ENCODE measurements at regions not wholly inside any gene's neighbourhood (a gene's known extent, or its start where the extent isn't known, plus 50 kb on each side); places are given as distances from the start of the nearest gene placed in this dataset.

DNA sequence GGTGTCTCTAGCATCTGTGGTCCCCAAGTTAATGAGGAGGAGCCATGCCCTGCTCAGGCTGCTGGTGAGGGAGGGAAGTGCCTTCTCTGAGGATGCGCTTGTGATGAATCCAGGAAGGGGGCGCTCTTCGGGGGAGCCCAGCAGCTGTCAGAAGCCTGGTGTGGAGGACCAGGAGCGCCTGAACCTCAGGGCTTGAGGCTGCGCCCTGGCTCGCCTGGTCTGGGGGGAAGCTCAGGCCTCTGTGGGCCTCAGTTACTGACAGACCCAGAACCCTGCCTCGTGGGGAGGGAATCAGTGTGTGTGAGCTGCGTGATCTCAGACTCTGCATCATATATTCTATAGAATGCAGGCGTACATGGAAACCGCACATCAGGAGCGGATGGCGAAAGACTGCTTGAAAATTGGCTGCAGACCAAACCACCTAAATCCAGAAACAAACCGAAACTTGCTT lies 126.1 kb downstream of the SEC14L1 start:
- Histone ChIP-seq H3K9ac (ENCODE audit: low read length) (no peak overlapping the region), H3K9me3 (ENCODE audit: low read length) (no peaks in the 10 kb centered on the region), H3K27me3 (ENCODE audit: control insufficient read depth in 1 of 2, insufficient read depth in 2 of 2, low read length in 2 of 2) (no peaks in the 10 kb centered on the region), H3K27ac (ENCODE audit: low read depth, low read length) (no peak overlapping the region), H3K4me3 (ENCODE audit: low read depth in 1 of 2, low read length in 2 of 2) (no peak overlapping the region), H3K36me3 (ENCODE audit: insufficient read depth, low read length) (no peaks in the 10 kb centered on the region), H3K4me1 (ENCODE audit: insufficient read depth, low read length) (no peaks in the 10 kb centered on the region)

DNA sequence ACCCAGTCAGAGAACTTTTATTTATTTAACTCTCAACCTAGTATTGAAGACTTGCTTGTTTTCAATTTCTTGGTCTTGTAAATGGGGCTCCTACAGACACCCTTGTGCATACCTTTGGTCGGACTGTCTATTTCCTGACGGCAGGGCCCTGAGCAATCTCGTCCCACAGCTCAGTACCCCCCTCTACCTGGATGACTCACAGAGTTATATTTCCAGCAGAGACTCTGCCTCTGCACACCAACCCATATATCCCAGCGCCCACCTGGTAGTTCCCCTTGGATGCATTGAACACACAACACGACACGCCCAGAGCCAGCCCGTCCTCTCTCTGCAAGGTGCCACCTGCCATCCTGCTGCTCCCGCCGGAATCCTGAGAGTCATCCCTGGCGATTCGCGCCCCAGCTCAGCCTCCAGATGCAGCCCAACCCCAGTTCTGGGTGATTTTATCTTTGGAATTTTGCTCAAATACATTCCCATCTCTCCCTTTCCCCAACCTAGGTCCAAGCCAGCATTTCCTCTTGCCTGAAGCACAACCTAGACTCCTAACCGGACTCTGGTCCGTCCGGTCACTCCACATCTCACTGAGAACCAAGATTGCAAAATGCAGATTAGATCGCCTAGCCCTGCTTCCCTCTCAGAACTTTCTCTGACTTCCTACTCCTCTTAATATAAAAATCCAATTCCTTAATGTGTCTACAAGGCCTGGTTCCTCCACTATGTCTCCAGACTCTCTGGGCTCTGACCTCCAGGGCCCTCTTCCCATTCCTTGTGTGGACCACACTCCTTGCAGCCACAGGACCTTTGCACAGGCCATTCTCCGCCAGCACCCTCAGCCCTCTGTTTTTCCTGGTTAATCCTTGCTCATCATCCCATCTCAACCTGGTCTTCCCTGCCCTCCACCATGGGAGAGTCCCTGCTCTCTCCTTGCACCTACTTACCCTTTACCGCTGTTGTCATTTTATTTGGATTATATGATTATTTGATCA lies 129.2 kb downstream of the SEC14L1 start:
- H3K4me3 ChIP-seq (ENCODE audit: low read depth in 1 of 2, low read length in 2 of 2): no peak overlapping the region
- H3K27ac ChIP-seq (ENCODE audit: low read depth, low read length): no peak overlapping the region
- no peaks in the 10 kb centered on the region for H3K4me1 ChIP-seq (ENCODE audit: insufficient read depth, low read length)
- H3K36me3 ChIP-seq (ENCODE audit: insufficient read depth, low read length): no peaks in the 10 kb centered on the region
- no peaks in the 10 kb centered on the region for H3K9me3 ChIP-seq (ENCODE audit: low read length)
- no peak overlapping the region for H3K9ac ChIP-seq (ENCODE audit: low read length)
- no peaks in the 10 kb centered on the region for H3K27me3 ChIP-seq (ENCODE audit: control insufficient read depth in 1 of 2, insufficient read depth in 2 of 2, low read length in 2 of 2)

DNA sequence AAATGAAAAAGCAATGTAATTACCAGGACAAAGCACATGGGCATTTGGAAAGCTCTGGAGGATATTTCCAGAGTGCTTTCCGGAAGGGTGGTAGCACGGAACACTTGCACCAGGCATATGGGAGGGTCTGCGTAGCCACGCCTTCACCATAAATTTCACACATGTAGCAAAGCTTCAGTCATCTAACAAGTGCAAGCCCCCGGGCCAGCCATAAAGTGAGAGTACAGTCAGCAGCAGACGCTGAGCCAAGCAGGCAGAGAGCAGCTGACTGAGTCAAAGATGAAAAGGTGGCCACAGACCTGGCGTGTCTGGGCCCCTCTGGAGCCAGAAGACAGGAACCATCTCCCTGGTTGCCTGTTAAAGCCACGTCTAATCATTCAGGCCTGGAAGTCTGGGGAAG lies 130.6 kb downstream of the SEC14L1 start:
- no peaks in the 10 kb centered on the region for H3K36me3 ChIP-seq (ENCODE audit: insufficient read depth, low read length)
- no peak overlapping the region for H3K9ac ChIP-seq (ENCODE audit: low read length)
- no peaks in the 10 kb centered on the region for H3K4me1 ChIP-seq (ENCODE audit: insufficient read depth, low read length)
- no peak overlapping the region for H3K27ac ChIP-seq (ENCODE audit: low read depth, low read length)
- no peak overlapping the region for H3K4me3 ChIP-seq (ENCODE audit: low read depth in 1 of 2, low read length in 2 of 2)
- no peaks in the 10 kb centered on the region for H3K27me3 ChIP-seq (ENCODE audit: control insufficient read depth in 1 of 2, insufficient read depth in 2 of 2, low read length in 2 of 2)
- H3K9me3 ChIP-seq (ENCODE audit: low read length): no peaks in the 10 kb centered on the region

DNA sequence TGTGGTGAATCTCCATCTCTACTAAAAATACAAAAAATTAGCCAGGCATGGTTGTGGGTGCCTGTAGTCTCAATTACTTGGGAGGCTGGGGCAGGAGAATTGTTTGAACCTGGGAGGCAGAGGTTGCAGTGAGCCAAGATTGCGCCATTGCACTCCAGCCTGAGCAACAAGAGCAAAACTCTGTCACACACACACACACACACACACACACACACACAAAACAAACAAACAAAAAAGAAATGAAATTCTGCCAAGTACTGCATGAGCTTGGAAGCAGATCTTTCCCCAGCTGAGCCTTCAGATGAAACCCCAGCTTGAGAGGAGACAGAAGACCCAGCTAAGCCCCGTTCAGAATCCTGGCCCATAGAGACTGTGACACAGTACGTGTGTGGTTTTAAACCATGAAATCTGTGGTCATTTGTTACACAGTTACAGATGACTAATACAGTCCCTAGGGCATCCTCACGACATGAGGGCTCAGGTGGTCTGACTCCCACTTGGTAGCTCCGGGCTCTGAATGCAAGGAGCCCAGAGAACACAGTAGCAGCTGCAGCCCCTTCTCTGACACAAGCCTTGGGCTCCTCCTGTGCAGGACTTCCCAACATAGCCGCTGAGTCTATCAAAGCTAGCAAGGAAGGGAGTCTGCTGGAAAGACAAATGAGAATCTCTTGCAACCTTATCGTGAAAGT lies 132.8 kb downstream of the SEC14L1 start:
- H3K9ac ChIP-seq (ENCODE audit: low read length): no peak overlapping the region
- H3K4me3 ChIP-seq (ENCODE audit: low read depth in 1 of 2, low read length in 2 of 2): no peak overlapping the region
- no peak overlapping the region for H3K27ac ChIP-seq (ENCODE audit: low read depth, low read length)
- no peaks in the 10 kb centered on the region for H3K4me1 ChIP-seq (ENCODE audit: insufficient read depth, low read length)
- H3K27me3 ChIP-seq (ENCODE audit: control insufficient read depth in 1 of 2, insufficient read depth in 2 of 2, low read length in 2 of 2): no peaks in the 10 kb centered on the region
- H3K36me3 ChIP-seq (ENCODE audit: insufficient read depth, low read length): no peaks in the 10 kb centered on the region
- no peaks in the 10 kb centered on the region for H3K9me3 ChIP-seq (ENCODE audit: low read length)

DNA sequence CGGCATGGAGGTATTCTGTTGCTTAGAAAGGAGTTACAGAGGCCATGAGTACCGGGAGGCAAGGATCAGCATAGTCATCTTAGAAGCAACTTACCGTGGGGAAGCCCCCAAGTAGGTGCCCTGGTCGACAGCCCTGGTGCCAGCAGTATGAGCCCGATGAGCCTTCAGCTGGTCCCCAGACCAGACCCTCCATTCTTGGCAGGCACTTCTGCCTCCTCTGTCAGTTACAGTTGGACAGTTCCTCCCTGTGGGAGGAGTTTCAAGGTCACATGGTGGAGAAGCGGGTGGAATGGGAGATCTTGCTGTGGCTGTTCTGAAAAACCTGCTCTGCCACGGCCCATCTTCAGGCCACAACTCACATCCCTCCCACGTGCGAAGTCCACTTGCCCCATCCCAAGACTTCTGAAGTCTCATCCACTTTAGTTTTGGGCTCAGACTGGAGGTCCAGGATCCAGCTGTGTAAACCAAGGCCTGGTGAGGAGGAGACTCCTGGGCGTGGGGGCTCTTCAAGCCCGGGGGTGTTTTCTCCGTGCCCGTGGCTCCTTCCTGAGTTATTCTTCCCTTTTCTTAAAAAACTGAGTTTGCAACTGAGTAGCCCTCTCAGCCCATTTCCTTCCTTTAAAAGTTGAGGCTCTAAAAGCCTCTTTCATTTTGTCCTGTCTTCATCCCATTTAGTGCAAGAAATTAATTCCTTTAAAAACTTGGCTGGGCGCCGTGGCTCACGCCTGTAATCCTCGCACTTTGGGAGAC lies 133.5 kb downstream of the SEC14L1 start:
- H3K27ac ChIP-seq (ENCODE audit: low read depth, low read length): no peak overlapping the region
- H3K36me3 ChIP-seq (ENCODE audit: insufficient read depth, low read length): no peaks in the 10 kb centered on the region
- H3K9me3 ChIP-seq (ENCODE audit: low read length): no peaks in the 10 kb centered on the region
- H3K4me3 ChIP-seq (ENCODE audit: low read depth in 1 of 2, low read length in 2 of 2): no peak overlapping the region
- H3K27me3 ChIP-seq (ENCODE audit: control insufficient read depth in 1 of 2, insufficient read depth in 2 of 2, low read length in 2 of 2): no peaks in the 10 kb centered on the region
- no peaks in the 10 kb centered on the region for H3K4me1 ChIP-seq (ENCODE audit: insufficient read depth, low read length)
- no peak overlapping the region for H3K9ac ChIP-seq (ENCODE audit: low read length)

DNA sequence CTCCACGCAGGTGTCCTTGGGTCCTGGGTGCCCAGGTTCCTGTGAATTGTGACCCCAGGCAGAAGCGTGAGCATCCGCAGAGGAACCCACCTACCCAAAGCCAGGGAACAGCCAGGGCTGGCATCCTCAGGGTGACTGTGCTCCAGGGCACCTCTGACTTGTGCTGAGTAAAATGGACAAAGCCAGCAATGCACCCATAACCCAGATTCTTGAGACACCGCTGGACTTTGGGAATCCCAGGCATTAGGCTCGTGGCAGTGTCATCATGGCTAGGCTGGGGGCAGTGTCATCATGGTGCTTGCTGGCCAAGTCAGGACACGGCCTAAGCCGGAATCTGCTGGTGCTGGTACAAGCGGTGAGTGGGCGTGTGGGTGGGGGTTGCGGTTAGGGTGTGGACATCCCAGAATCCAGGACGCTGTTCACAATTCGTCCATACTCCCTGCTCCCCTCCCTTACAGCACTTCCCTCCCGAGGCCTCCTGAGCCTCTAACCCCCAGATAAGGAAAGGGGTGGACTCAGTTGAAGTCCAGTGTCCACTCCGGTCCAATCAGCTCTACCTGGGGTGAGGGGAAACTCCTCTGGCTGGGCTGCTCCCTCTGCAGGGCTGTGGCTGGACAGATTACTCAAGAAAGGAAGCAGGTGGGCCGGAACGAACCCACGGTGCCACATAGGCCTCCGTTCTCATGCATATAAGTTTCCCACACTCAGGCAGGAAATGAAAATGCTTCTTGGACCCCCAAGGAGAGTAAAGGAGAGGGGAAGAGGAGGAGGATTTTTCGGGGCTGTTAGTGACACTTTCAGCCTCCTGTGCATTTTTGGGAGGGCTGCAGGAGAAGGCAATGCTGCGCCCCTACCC lies 138.9 kb downstream of the SEC14L1 start:
- H3K4me1 ChIP-seq (ENCODE audit: insufficient read depth, low read length): peaks cover 22% of the 10 kb centered on the region
- H3K9me3 ChIP-seq (ENCODE audit: low read length): no peaks in the 10 kb centered on the region
- no peak overlapping the region for H3K27ac ChIP-seq (ENCODE audit: low read depth, low read length)
- H3K36me3 ChIP-seq (ENCODE audit: insufficient read depth, low read length): no peaks in the 10 kb centered on the region
- H3K27me3 ChIP-seq (ENCODE audit: control insufficient read depth in 1 of 2, insufficient read depth in 2 of 2, low read length in 2 of 2): peaks cover 0 to 11% of the 10 kb centered on the region in 2 donors
- H3K9ac ChIP-seq (ENCODE audit: low read length): no peak overlapping the region
- H3K4me3 ChIP-seq (ENCODE audit: low read depth in 1 of 2, low read length in 2 of 2): peak overlapping the region in 1 of 2 donors; percentile 37

DNA sequence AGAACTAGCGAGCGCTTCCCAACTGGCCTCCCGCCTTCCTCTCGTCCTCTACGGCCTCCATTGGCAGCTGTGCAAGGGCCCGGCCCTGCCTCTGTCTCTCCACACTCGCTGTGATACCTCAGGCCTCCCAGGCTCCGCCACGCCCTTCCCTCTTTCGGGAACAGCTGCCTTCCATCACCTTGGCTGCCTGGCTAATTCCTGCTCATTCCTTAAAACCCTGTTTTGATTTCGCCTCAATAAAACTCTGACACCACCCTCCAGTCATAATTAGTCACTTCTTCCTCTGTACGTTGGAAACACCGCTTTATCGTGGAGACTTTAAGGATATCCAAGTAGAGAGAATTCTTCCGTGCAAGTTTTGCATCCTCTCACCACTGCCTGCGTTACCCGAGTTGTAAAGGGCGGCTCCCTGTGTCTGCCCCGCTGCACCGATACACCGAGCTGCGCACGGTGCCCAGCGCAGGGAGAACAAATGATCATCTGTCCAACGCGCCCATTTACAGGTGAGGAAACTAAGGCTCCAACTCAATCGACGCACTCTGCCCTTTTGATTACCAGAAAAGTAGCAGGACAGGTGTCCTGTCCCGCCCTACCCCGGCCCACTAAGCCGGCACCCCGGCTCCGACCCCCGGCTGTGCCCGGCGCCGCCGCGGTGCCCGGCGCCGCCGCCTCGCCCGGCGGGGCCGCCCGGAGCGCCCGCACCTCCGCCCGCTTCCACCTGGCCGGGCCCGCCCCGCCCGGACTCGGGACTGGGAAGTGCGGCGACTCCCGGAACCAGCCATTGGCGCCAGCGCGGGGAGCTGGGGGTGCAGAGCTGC lies 139.7 kb downstream of the SEC14L1 start:
- Histone ChIP-seq H3K27ac (ENCODE audit: low read depth, low read length) (no peak overlapping the region), H3K36me3 (ENCODE audit: insufficient read depth, low read length) (no peaks in the 10 kb centered on the region), H3K27me3 (ENCODE audit: control insufficient read depth in 1 of 2, insufficient read depth in 2 of 2, low read length in 2 of 2) (peaks cover 0 to 11% of the 10 kb centered on the region in 2 donors), H3K9me3 (ENCODE audit: low read length) (no peaks in the 10 kb centered on the region), H3K4me1 (ENCODE audit: insufficient read depth, low read length) (peaks cover 22% of the 10 kb centered on the region), H3K9ac (ENCODE audit: low read length) (no peak overlapping the region), H3K4me3 (ENCODE audit: low read depth in 1 of 2, low read length in 2 of 2) (peak overlapping the region in 1 of 2 donors; percentile 37)

DNA sequence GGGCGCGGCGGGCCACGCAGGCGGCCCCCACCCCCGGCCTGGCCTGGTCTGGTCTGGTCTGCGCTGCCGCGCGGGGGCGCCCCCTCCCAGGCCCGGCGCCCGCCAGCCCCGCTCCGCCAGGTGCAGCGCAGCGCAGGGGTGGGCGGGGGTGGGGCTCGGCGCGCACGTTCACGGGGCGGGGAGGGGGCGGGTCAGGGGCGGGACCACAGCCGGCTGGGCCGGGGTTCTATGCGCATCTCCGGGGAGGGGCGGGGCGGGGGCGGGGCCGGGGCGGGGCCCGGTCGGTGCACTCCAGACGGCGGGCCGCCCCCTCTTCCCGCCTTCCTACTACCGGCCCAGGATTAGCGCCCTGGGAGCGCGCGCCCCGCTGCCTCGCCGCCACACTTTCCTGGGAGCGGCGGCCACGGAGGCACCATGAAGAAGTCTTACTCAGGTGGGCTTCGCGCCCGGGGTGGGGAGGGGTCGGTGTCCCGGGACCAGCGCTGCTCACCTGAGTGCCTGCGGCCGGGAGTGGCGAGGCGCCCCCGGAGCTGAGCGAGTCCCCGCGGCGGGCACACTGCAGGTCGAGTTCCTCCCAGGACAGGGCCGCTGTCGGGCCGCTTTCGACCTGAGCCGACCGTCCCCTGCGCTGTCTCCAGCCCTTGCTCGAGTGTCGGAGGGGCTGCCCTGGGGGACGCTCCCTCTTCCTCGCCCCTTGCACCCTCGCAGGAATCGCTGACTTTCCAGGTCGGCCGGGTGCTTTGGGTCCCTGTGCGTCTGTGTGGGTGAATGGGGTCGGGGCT lies 140.5 kb downstream of the SEC14L1 start:
- H3K4me1 ChIP-seq (ENCODE audit: insufficient read depth, low read length): peaks cover 27% of the 10 kb centered on the region
- no peaks in the 10 kb centered on the region for H3K36me3 ChIP-seq (ENCODE audit: insufficient read depth, low read length)
- H3K27ac ChIP-seq (ENCODE audit: low read depth, low read length): no peak overlapping the region
- no peaks in the 10 kb centered on the region for H3K9me3 ChIP-seq (ENCODE audit: low read length)
- H3K9ac ChIP-seq (ENCODE audit: low read length): no peak overlapping the region
- H3K27me3 ChIP-seq (ENCODE audit: control insufficient read depth in 1 of 2, insufficient read depth in 2 of 2, low read length in 2 of 2): peaks cover 0 to 11% of the 10 kb centered on the region in 2 donors
- H3K4me3 ChIP-seq (ENCODE audit: low read depth in 1 of 2, low read length in 2 of 2): peak overlapping the region; percentile 27 to 31

DNA sequence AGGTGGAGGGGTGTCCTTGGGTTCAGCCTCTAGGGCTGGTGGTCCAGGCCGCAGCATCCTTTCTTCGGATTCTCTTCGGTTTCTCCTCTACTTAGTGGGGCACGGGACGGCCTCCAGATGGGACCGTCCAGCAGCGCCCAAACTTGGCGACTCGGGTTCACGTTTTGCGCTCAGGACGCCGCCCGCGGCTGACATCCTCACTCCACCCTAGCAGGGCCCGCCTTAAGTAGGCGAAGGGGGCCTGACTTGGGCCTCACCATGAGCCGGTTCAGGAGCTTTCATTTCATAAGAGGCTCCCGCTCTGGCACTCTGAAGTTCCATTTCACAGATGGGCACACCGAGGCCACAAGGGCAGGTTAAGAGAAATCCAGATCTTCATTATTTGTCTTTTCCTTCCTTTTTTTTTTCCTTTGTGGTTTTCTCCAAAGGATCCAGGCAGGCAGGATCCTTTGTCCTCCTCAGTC lies 141.2 kb downstream of the SEC14L1 start:
- Histone ChIP-seq H3K27me3 (ENCODE audit: control insufficient read depth in 1 of 2, insufficient read depth in 2 of 2, low read length in 2 of 2) (peaks cover 0 to 11% of the 10 kb centered on the region in 2 donors), H3K4me3 (ENCODE audit: low read depth in 1 of 2, low read length in 2 of 2) (peak overlapping the region in 1 of 2 donors; percentile 31), H3K4me1 (ENCODE audit: insufficient read depth, low read length) (peaks cover 33% of the 10 kb centered on the region), H3K36me3 (ENCODE audit: insufficient read depth, low read length) (no peaks in the 10 kb centered on the region), H3K9me3 (ENCODE audit: low read length) (no peaks in the 10 kb centered on the region), H3K27ac (ENCODE audit: low read depth, low read length) (no peak overlapping the region), H3K9ac (ENCODE audit: low read length) (no peak overlapping the region)

Measured in muscle layer of colon (tissue), 2 donors.